Suprapubic skin (tissue), 4 donors: ENCODE measurements at regions not wholly inside any gene's neighbourhood (a gene's known extent, or its start where the extent isn't known, plus 50 kb on each side); places are given as distances from the start of the nearest gene placed in this dataset.

ENCODE experiments used
- DNase-seq, 2 donors: peaks; one replicate each; pipeline ENCODE4 v3.0.0-alpha.2; 2019; ENCODE audit warnings: low spot score in 2 of 2
- H3K27ac ChIP-seq: fragments of 200-600 bp; sonication (generic); one replicate; pipeline ENCODE4 v1.5.1; 2019
- H3K27me3 ChIP-seq: fragments of 200-600 bp; sonication (generic); one replicate; pipeline ENCODE4 v1.5.1; 2019
- H3K36me3 ChIP-seq: fragments of 200-600 bp; sonication (generic); one replicate; pipeline ENCODE4 v1.5.1; 2019
- H3K4me1 ChIP-seq: fragments of 200-600 bp; sonication (generic); one replicate; pipeline ENCODE4 v1.5.1; 2019
- H3K4me3 ChIP-seq: fragments of 200-600 bp; sonication (generic); one replicate; pipeline ENCODE4 v1.5.1; 2019; ENCODE audit warnings: mild to moderate bottlenecking
- H3K9me3 ChIP-seq: fragments of 200-600 bp; sonication (generic); one replicate; pipeline ENCODE4 v1.5.1; 2019
- EP300 ChIP-seq: sonication (generic); formaldehyde crosslinking; IDR thresholded peaks from one replicate; pipeline ENCODE4 v1.6.1; 2017; ENCODE audit warnings: antibody characterized with exemption
- POLR2A ChIP-seq, 2 donors: fragments of 450-650 bp; IDR thresholded peaks; one replicate each; pipeline ENCODE4 v1.6.1; 2017; ENCODE audit warnings: antibody characterized with exemption in 2 of 2, mild to moderate bottlenecking in 2 of 2, moderate library complexity in 2 of 2
- POLR2AphosphoS5 ChIP-seq, 3 donors: sonication (generic); formaldehyde crosslinking; IDR thresholded peaks; one replicate each; pipeline ENCODE4 v1.6.1; 2017; ENCODE audit warnings: antibody characterized with exemption in 3 of 3
- WGBS: methylation state at CpG from one replicate; pipeline ENCODE4 v1.1.5; 2018; 5-methylcytosine and 5-hydroxymethylcytosine counted together
- TF ChIP-seq, protein P1 (sequence below), 2 donors: fragments of 200-600 bp in 1 of 2; fragments of 450-650 bp in 1 of 2; sonication (generic) in 1 of 2; IDR thresholded peaks; one replicate each; pipeline ENCODE4 v1.5.1; 2016 to 2019; ENCODE audit warnings: antibody characterized with exemption in 2 of 2, mild to moderate bottlenecking in 1 of 2, moderate library complexity in 1 of 2

DNA sequence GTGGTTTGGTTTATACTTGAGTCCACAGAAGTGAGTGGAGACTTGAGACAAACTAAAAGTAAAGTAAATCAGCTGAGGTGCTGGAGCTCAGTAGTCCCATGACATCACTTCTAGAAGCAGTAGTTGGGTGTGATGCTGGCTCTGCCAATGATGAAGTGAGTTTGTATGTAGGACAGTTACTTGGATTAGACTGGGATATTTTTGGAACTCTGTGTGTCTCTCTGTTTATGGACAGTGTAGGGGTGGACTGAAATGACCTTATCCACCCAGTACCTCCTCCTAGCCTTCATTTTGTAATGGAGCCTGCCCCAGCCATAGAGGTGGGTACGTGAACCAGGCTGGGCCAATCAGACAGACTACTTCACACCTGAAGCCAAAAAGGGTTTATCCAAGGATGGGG, 52.2 kb downstream of the POLR1D start:
- H3K27ac ChIP-seq = no peak overlapping the region
- 100% methylated on average over 1 of the region's 1 CpG for WGBS
- no peak for DNase-seq
- TF ChIP-seq, protein P1, sequence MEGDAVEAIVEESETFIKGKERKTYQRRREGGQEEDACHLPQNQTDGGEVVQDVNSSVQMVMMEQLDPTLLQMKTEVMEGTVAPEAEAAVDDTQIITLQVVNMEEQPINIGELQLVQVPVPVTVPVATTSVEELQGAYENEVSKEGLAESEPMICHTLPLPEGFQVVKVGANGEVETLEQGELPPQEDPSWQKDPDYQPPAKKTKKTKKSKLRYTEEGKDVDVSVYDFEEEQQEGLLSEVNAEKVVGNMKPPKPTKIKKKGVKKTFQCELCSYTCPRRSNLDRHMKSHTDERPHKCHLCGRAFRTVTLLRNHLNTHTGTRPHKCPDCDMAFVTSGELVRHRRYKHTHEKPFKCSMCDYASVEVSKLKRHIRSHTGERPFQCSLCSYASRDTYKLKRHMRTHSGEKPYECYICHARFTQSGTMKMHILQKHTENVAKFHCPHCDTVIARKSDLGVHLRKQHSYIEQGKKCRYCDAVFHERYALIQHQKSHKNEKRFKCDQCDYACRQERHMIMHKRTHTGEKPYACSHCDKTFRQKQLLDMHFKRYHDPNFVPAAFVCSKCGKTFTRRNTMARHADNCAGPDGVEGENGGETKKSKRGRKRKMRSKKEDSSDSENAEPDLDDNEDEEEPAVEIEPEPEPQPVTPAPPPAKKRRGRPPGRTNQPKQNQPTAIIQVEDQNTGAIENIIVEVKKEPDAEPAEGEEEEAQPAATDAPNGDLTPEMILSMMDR (IDR thresholded peaks at IDR 0.05) = no peak
- H3K4me1 ChIP-seq = no peaks in the 10 kb centered on the region
- H3K9me3 ChIP-seq = no peaks in the 10 kb centered on the region
- no peak overlapping the region for H3K4me3 ChIP-seq
- H3K27me3 ChIP-seq = no peaks in the 10 kb centered on the region
- no peaks in the 10 kb centered on the region for H3K36me3 ChIP-seq

DNA sequence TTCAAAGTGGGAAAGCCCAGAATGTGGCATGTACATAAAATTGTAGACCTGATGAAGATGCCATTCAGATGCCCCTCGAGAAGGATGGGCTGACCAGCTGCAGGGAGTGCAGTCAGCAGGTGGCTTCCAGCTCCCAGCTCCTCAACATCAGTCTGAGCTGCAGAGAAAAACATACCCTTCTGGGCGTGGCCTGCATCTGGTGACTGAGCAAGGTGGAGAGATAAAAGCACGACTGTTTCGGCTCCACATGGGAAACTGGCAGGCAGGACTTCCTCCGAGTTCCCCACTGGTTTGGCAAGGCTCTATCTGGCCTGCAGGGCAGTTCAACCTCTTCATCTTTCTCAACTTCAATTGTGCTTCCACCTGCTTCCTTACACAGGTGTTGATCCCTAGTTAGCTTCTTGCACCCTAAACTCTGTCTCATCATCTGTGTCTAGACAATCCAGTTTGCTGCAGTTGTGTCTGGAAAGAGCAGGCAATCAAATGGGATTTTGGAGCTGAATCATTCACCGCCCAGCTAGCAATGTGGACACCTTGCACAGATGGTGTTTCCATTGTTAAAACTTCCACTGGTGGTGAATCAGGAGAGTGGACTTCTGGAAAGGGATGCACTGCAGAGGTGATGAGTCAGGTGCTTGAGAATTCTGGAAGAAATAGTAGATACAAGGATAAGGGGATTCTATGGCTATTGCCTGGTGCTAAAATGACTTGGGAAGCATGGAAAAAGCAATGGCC, 56.8 kb downstream of the POLR1D start:
- Histone ChIP-seq H3K36me3 (no peaks in the 10 kb centered on the region), H3K4me1 (no peaks in the 10 kb centered on the region), H3K27ac (no peak overlapping the region), H3K9me3 (no peaks in the 10 kb centered on the region), H3K27me3 (no peaks in the 10 kb centered on the region), H3K4me3 (no peak overlapping the region)
- no peak for TF ChIP-seq POLR2AphosphoS5 (IDR thresholded peaks at IDR 0.05)
- no peak for TF ChIP-seq EP300
- no peak for TF ChIP-seq POLR2A (IDR thresholded peaks at IDR 0.05)
- TF ChIP-seq, protein P1 (IDR thresholded peaks at IDR 0.05) = no peak
- 66% methylated on average over 6 of the region's 6 CpGs for WGBS
- DNase-seq = no peak

DNA sequence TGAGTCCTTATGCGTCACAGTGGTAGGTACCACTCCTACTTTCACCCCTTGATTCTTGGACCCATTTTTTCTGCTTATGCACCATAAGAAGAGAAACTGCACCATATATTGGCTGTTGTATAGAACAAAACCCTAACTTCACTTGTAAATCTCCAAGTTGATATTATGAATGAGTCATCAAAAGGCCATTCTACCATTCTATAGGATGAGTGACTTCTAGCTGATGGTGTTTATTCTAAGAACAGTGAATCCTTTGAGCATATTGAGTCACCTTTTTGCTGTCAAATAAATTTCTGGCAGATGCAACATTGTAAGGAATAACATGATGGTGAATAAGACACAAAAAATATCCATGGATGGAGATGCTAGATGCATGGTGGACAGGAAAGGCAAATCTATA, 57.7 kb downstream of the POLR1D start:
- Histone ChIP-seq H3K27ac (no peak overlapping the region), H3K9me3 (no peaks in the 10 kb centered on the region), H3K36me3 (no peaks in the 10 kb centered on the region), H3K4me3 (no peak overlapping the region), H3K4me1 (no peaks in the 10 kb centered on the region), H3K27me3 (no peaks in the 10 kb centered on the region)
- DNase-seq = no peak
- WGBS = 92% methylated on average over 1 of the region's 1 CpG
- TF ChIP-seq POLR2AphosphoS5 (IDR thresholded peaks at IDR 0.05) (no peak), EP300 (no peak), POLR2A (IDR thresholded peaks at IDR 0.05) (no peak)
- TF ChIP-seq, protein P1 (IDR thresholded peaks at IDR 0.05) = no peak

DNA sequence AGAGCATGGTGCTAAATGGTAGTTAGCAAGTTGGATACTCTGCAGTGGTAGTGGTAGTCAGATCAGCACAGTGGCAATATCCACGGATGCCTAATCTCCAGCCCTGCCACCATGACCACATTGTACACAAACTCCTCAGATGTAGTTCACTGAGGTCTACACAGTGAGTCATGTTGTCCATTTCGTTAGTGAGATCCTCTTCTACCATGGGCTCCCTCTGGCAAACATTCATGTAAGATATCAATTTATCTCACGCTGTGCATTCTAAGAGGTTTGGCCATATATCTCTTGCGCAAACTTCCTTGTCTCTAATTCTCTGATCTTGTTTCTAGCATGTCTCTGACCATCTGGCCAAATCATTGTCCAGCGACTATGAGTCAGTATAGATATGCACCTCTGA, 58.2 kb downstream of the POLR1D start:
- Histone ChIP-seq H3K27ac (no peak overlapping the region), H3K4me3 (no peak overlapping the region), H3K4me1 (no peaks in the 10 kb centered on the region), H3K36me3 (no peaks in the 10 kb centered on the region), H3K27me3 (no peaks in the 10 kb centered on the region), H3K9me3 (no peaks in the 10 kb centered on the region)
- DNase-seq = no peak
- TF ChIP-seq EP300 (no peak), POLR2AphosphoS5 (IDR thresholded peaks at IDR 0.05) (no peak), POLR2A (IDR thresholded peaks at IDR 0.05) (no peak)
- TF ChIP-seq, protein P1 (IDR thresholded peaks at IDR 0.05) = no peak
- 82% methylated on average over 5 of the region's 5 CpGs for WGBS

DNA sequence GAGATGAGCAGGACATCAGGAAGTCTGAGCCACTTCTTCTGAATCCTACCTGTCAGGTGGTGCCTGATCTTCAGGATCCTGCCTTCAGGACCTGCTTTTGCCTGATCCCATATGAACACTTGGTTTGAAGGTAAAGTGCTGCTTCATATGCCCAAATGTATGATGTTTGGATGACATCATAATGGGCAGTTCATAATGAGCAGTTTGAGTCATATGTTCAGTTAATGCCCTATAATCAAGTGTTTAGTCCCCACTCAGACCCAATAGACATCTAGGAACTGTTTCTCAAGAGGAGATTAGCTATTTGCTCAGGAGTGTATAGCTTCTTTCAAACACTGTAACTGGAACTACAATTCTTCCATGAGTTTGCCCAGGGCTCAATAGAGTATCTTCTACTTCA, 58.8 kb downstream of the POLR1D start:
- Histone ChIP-seq H3K27ac (no peak overlapping the region), H3K36me3 (no peaks in the 10 kb centered on the region), H3K9me3 (no peaks in the 10 kb centered on the region), H3K27me3 (no peaks in the 10 kb centered on the region), H3K4me3 (no peak overlapping the region), H3K4me1 (no peaks in the 10 kb centered on the region)
- TF ChIP-seq POLR2AphosphoS5 (IDR thresholded peaks at IDR 0.05) (no peak), EP300 (no peak), POLR2A (IDR thresholded peaks at IDR 0.05) (no peak)
- TF ChIP-seq, protein P1 (IDR thresholded peaks at IDR 0.05) = no peak
- no peak for DNase-seq
